GM18868 (cell line): ENCODE measurements at regions not wholly inside any gene's neighbourhood (a gene's known extent, or its start where the extent isn't known, plus 50 kb on each side); places are given as distances from the start of the nearest gene placed in this dataset.

Source experiments
- ATAC-seq: cut with Tn5 transposase; IDR thresholded peaks from one replicate; pipeline ENCODE4 v1.9.1; 2021; ENCODE audit warnings: mild to moderate bottlenecking, moderate library complexity; ENCODE audit not compliant: unreplicated experiment

- no peak for ATAC-seq
These were observed 394.1 kb upstream of the MKI67 start for GRCh38 chr10:128520211-128520815.

- ATAC-seq = no peak
These were observed 396.5 kb upstream of the MKI67 start for GRCh38 chr10:128522551-128523308.

GRCh38 chr10:128525444-128525843, 399.2 kb upstream of the MKI67 start:
- no peak for ATAC-seq

GRCh38 chr10:128525936-128526335, 399.7 kb upstream of the MKI67 start:
- ATAC-seq = no peak

GRCh38 chr10:128526791-128527375, 400.7 kb upstream of the MKI67 start:
- no peak for ATAC-seq

DNA sequence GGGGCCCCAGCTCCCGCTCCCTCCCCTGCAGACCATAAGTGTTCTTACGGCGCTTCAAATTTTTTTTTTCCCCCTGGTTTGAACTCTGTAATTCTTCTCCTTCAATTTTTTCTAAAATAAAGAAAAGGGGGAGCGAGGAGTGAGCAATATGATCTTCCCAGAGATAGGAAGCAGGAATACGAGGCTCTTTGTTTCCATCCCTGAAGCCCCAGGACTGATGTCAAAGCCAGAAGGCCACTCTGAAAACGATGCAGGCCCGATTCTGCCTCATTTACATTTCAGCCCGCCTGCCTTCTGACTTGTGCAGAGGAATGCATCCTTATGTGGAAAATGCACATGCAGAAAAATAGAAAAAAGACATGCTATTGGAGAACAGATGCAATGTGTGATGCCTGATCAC, 401.5 kb upstream of the MKI67 start:
- no peak for ATAC-seq

GRCh38 chr10:128528167-128528566, 401.9 kb upstream of the MKI67 start:
- no peak for ATAC-seq

DNA sequence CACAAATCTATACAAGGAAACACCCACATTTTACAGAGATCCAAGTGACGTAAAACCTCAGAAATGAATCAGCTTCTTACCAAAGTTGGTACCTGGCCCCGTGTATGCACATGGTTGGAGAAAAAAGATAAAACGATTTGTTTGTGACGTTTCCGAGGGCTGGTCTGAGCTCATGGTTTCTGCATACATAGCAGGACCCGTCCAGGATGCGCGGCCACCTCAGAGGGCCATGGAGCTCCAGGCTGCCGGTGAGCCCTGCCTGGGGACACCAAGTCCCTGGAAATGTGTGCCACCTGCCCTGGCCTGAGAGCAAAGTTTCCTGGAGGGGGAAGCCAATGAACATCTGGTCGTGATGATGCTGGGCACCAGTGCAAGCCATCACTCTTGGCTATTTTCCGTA, 402.6 kb upstream of the MKI67 start:
- ATAC-seq = no peak

GRCh38 chr10:128529225-128529624, 403.0 kb upstream of the MKI67 start:
- no peak for ATAC-seq

DNA sequence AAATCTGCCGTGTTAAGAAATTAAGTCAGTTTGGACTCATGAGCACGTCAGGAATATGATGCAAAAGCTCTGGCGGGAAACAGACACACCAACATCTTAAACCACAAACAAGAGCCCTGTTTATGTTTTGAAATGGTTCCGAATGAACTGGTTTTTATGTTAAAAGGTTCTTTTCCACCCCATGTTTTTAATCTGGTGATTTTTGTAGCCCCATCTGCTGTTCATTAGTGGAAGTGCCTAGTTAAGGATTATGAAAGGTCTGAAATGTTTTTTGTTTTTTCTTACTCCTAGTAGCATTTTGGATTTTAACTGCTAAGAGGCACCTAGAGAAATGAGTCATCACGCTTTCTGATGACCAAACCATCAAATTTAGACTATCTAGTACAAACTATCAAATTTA, 404.1 kb upstream of the MKI67 start:
- ATAC-seq = no peak

- ATAC-seq = no peak
These were observed 404.7 kb upstream of the MKI67 start for GRCh38 chr10:128530946-128531345.

GRCh38 chr10:128534686-128535085, 408.5 kb upstream of the MKI67 start:
- ATAC-seq = no peak

DNA sequence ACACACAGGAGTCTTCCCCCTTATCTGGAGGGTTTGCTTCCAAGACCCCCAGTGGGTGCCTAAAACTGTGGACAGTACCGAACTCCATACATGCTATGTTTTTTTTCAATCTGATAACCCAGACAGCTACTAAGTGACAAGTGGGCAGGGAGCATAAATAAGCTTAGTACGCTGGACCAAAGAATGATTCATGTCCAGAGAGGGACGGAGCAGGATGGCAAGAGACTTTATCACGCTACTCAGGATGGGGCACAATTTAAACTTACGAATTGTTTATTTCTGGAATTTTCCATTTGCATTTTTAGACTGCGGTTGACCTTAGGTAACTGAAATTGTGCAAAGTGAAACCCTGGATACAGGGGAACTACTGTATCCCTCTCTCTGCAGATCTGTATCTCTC, 410.0 kb upstream of the MKI67 start:
- no peak for ATAC-seq

DNA sequence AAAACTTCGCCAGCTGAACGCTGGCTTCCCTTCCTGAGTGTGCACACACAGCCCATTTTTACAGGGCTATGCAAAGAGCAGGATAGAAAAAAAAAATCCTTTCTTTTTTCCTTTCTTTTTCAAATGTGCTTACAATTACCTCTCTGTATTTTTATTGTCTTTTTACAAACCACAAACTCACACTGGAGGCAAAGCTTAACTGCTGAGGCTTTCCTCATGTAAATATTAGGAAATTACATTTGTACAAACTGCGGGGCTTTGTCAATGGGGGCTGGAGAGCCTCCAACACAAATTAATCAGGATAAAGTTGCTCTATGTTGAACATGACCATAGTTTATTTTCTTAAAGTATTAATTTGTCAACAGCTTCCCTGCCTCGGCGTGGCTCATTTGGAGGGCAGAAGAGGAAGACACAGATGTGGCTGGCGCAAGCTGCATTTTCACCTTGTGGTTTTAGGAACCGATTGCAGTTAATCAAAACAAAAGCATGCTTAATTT, 411.7 kb upstream of the MKI67 start:
- ATAC-seq = no peak

DNA sequence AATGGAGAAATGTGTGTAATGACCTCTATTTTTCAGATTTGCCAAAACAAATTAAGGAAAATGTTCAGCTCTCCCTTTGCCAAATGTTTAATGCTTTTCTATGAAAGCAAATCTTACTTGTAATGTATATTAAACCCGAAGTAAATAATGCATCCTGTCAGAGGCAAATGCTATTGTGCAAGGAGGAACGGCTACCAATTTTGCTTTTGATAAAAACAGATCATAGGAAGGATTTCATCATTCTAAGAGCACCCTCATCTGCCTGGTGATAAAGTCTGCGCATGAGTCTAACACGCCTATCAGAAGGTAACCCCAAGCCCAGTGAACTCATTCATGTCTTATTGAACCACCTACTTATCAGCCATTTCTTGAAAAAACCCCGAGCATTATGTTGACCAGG, 412.4 kb upstream of the MKI67 start:
- no peak for ATAC-seq

DNA sequence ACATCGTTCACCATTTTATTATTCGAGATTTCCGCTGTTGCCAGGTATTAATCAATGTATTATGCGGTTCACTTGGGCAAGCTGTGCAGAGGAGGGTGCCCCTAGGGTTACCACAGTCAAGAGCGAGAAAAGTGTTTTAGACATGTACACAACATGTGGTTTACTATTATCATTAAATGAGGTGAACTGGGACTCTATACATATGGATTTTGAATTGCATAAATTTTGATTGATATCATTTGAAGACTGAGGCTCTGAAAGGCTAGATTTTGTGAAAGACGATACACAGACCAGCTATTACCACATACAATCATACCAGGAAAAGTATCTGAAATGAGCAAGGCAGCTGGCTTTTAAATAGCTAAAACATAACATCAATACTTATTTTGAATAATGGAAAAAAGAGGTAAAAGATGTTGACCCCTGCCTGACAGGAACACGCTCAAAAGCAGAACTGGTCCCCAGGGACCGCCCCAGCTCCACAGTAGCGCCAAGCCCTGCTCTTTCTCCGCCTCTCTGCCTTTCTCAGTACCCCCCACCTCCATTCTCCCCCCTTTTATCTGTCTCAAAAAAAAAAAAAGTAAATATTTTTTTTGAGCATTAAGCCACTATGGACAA, 413.4 kb upstream of the MKI67 start:
- ATAC-seq = no peak

GRCh38 chr10:128540128-128540762, 414.0 kb upstream of the MKI67 start:
- ATAC-seq = no peak

GRCh38 chr10:128540781-128541761, 414.8 kb upstream of the MKI67 start:
- no peak for ATAC-seq

DNA sequence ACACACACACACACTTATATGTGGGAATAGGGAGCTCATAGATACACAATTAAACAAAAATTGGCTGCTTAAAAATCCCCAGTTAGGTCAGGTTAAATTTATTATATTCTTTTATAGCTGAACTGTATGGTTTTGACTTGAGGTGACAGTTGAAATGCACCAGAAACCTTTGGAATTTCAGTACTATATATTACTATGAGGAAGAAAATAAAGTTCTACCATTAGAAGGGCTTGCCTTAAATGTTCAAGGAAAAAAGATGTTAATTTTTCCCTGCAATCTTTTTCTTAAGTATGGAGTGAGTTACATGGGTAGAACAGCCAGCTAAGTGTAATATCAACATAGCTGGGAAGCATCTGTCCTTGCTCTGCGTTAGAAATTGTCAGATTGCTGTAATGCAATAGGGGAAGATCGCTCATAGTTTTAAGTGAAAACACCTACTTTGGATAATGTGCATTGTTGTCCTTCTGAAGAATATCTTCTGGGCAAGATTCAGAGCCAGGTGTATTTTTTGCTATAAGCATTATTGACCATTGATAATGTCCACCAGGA, 415.8 kb upstream of the MKI67 start:
- ATAC-seq = no peak

DNA sequence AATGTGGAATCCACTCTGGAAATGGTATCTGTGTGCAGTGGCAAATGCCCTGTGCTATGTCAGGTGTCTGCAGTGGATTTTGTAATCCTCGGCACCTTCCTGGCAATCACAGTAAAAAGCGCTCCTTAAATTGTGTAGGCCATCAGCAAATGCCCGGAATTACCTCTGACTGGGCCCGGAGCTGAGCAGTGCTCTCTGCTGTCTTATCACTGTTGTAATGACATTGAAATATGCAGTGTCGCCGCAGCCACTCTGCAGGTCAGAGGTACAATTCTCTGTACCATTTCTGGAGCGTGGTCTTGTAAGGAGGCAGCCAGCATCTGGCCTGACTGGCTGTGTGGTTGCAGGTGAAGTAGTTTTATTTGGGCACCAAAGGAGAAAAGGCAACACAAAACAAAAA, 416.4 kb upstream of the MKI67 start:
- no peak for ATAC-seq
